Activated B cell treated with CpG ODN at 0.5 μM for 24 hours (primary cell): ENCODE measurements at regions not wholly inside any gene's neighbourhood (a gene's known extent, or its start where the extent isn't known, plus 50 kb on each side); places are given as distances from the start of the nearest gene placed in this dataset.
"Not testable (repeated sequence)": the region's sequence is repeated elsewhere in the genome, so short reads cannot be mapped to it uniquely, and the experiment has no call there.

ENCODE experiments used
- ATAC-seq: fragments of 200-7000 bp; cut with Tn5 transposase; one replicate; pipeline ENCODE4 v1.10.0; 2021; ENCODE audit warnings: low read depth, mild to moderate bottlenecking, moderate library complexity
- CTCF ChIA-PET: fragments of 350-600 bp; sonication (Branson Sonifier 250); formaldehyde crosslinking; loops from one replicate; lab custom pipeline; 2021; ENCODE audit warnings: antibody characterized with exemption; lab: Charles Lee
- POLR2A ChIA-PET: fragments of 350-600 bp; sonication (Branson Sonifier 250); formaldehyde crosslinking; loops from one replicate; lab custom pipeline; 2021; ENCODE audit warnings: antibody characterized with exemption; lab: Charles Lee
- DNase-seq: peaks from one replicate; pipeline ENCODE4 v3.0.0; 2022
- H3K27ac Mint-ChIP-seq: one replicate; pipeline ENCODE4 v1.8.0; 2020; ENCODE audit warnings: mixed read lengths
- H3K27me3 Mint-ChIP-seq: one replicate; pipeline ENCODE4 v1.8.0; 2021; ENCODE audit warnings: mixed read lengths
- H3K36me3 Mint-ChIP-seq: one replicate; pipeline ENCODE4 v1.8.0; 2021; ENCODE audit warnings: low read depth, mixed read lengths
- H3K4me1 Mint-ChIP-seq: one replicate; pipeline ENCODE4 v1.8.0; 2021; ENCODE audit warnings: mixed read lengths
- H3K4me3 Mint-ChIP-seq: one replicate; pipeline ENCODE4 v1.8.0; 2020; ENCODE audit warnings: mild to moderate bottlenecking, mixed read lengths
- H3K9me3 Mint-ChIP-seq: one replicate; pipeline ENCODE4 v1.8.0; 2020; ENCODE audit warnings: mixed read lengths
- CTCF ChIP-seq: fragments of 200-600 bp; IDR thresholded peaks from one replicate; pipeline ENCODE4 v1.8.0; 2022; ENCODE audit warnings: antibody characterized with exemption, mild to moderate bottlenecking
- intact Hi-C: fragments of 100-400 bp; cut with micrococcal nuclease; formaldehyde crosslinking; loops from one replicate; pipeline ENCODE4 v1.15.1; 2024

DNA sequence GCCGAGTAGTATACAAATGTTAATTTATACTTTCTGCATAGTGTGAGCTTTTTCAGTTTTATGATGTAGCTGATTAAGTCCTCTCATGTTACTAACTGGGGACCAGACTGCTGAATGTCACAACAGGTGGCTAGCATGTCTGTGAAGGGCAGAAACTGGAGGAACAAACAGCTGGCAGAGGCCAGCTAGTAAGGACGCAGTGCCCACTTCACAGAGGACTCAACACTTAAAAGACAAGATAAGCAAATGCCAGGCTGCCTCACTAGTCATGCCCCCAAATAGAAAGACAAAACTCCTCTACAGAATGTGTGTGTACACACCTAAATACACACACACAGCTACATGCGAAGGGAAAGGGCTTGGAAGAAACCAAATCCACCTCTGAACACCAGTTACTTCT lies 73.8 kb upstream of the ZNF678 start:
- intact Hi-C loops, result loop anchor here (10.0 kb wide), 1 partner anchor 1735 kb away; no protein-coding TSS in a partner anchor
- CTCF ChIA-PET, result interaction anchor here (0.6 kb wide), 1 partner anchor 53 kb away, joined by 3 read pairs; no protein-coding TSS in a partner anchor
- no peaks in the 10 kb centered on the region for H3K27me3 Mint-ChIP-seq
- POLR2A ChIA-PET, result no interaction called here
- H3K36me3 Mint-ChIP-seq, result no peaks in the 10 kb centered on the region
- H3K27ac Mint-ChIP-seq, result no peak overlapping the region
- ATAC-seq (no peak), DNase-seq (no peak)
- peaks cover 5% of the 10 kb centered on the region for H3K9me3 Mint-ChIP-seq
- peaks cover 7% of the 10 kb centered on the region for H3K4me1 Mint-ChIP-seq
- no peak for TF ChIP-seq CTCF
- H3K4me3 Mint-ChIP-seq, result no peak overlapping the region

DNA sequence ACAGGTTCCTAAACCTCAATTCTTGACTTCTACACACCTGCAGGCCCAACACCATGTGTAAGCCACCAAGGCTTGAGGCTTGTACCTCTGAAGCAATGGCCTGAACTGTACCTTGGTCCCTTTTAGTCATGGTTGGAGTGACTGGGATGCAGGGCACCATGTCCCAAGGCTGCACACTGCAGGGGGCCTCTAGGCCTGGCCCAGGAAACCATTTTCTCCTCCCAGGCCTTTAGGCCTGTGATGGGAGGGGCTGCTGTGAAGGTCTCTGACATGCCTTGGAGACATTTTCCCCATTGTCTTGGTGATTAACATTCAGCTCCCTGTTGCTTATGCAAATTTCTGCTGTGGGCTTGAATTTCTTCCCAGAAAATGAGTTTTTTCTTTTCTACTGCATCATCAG lies 75.8 kb upstream of the ZNF678 start:
- no peaks in the 10 kb centered on the region for H3K27me3 Mint-ChIP-seq
- ChIA-PET CTCF (no interaction called here), POLR2A (no interaction called here)
- no peak for TF ChIP-seq CTCF
- no peak overlapping the region for H3K27ac Mint-ChIP-seq
- no peak overlapping the region for H3K4me3 Mint-ChIP-seq
- no peak for DNase-seq
- intact Hi-C loops, result loop anchor here (10.0 kb wide), 1 partner anchor 1737 kb away; no protein-coding TSS in a partner anchor
- H3K36me3 Mint-ChIP-seq, result no peaks in the 10 kb centered on the region
- H3K4me1 Mint-ChIP-seq, result peaks cover 7% of the 10 kb centered on the region
- peaks cover 5% of the 10 kb centered on the region for H3K9me3 Mint-ChIP-seq
- no peak for ATAC-seq

- H3K4me1 Mint-ChIP-seq, result peaks cover 7% of the 10 kb centered on the region
- CTCF ChIA-PET, result no interaction called here
- intact Hi-C loops, result loop anchor here (10.0 kb wide), 1 partner anchor 1738 kb away; no protein-coding TSS in a partner anchor
- DNase-seq, result no peak
- H3K36me3 Mint-ChIP-seq, result no peaks in the 10 kb centered on the region
- no peak overlapping the region for H3K4me3 Mint-ChIP-seq
- POLR2A ChIA-PET, result no interaction called here
- H3K9me3 Mint-ChIP-seq, result peaks cover 5% of the 10 kb centered on the region
- peaks cover 1% of the 10 kb centered on the region for H3K27me3 Mint-ChIP-seq
- peak; percentile 58 for ATAC-seq
- TF ChIP-seq CTCF, result no peak
- no peak overlapping the region for H3K27ac Mint-ChIP-seq
Observed at GRCh38 chr1:227486559-227486958, 76.8 kb upstream of the ZNF678 start.

DNA sequence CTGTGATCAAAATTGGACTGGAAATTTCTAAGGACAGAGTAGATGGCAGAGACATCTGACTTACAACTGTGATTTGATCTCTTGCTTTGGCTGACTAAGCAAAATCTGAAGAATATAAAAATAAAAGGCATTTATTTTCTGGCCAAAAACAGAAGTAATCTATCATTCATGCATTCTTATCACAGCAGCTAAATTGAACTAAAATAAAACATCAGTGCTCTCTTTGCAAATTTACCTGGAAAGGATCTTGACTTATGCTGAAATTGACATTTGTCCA lies 81.4 kb upstream of the ZNF678 start:
- Mint-ChIP-seq H3K36me3 (no peaks in the 10 kb centered on the region), H3K4me3 (no peak overlapping the region), H3K27me3 (peaks cover 18% of the 10 kb centered on the region), H3K9me3 (no peaks in the 10 kb centered on the region), H3K4me1 (peaks cover 7% of the 10 kb centered on the region), H3K27ac (no peak overlapping the region)
- ChIA-PET POLR2A (no interaction called here), CTCF (interaction anchor here (1.2 to 2.7 kb wide), 4 partner anchors 58 to 472 kb away, joined by 4 to 14 read pairs (median 12); no protein-coding TSS in a partner anchor)
- TF ChIP-seq CTCF, result no peak
- ATAC-seq (no peak), DNase-seq (no peak)
- intact Hi-C loops, result loop anchor here (5.0 to 10.0 kb wide), 2 partner anchors 1020 to 1743 kb away; no protein-coding TSS in a partner anchor

GRCh38 chr1:227474072-227474471 lies 89.3 kb upstream of the ZNF678 start:
- ATAC-seq, CTCF ChIA-PET, H3K4me1 Mint-ChIP-seq, H3K9me3 Mint-ChIP-seq, H3K27ac Mint-ChIP-seq, DNase-seq, H3K4me3 Mint-ChIP-seq, intact Hi-C loops, POLR2A ChIA-PET, H3K36me3 Mint-ChIP-seq: not testable (repeated sequence)
- H3K27me3 Mint-ChIP-seq, result peaks cover 37% of the 10 kb centered on the region

DNA sequence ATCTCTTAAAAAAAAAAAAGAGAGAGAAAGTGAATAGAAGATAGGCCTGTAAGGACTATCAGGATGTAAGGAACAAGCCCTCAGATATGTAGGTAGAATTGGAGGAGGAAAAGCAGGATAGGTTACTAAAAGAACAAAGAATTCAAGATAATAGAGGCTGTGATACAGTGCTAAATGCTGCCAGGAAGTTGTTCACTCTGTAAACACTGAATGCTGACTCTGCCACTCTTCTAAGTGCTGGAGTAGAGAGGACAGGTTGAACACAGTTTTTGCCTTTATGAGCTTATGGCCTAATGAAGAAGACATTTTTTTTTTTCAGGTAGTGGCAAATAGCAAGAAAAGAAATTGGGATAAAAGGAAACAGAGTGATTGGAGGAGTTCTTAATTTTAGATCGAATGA lies 90.6 kb upstream of the ZNF678 start:
- Mint-ChIP-seq H3K27ac (no peak overlapping the region), H3K4me3 (no peak overlapping the region), H3K4me1 (no peaks in the 10 kb centered on the region), H3K9me3 (no peaks in the 10 kb centered on the region), H3K27me3 (peaks cover 28% of the 10 kb centered on the region), H3K36me3 (no peaks in the 10 kb centered on the region)
- TF ChIP-seq CTCF, result no peak
- CTCF ChIA-PET, result no interaction called here
- POLR2A ChIA-PET, result no interaction called here
- intact Hi-C loops, result no loop called here
- no peak for ATAC-seq
- no peak for DNase-seq
